Stimulated activated effector memory CD8-positive, alpha-beta T cell treated with anti-CD3 and anti-CD28 coated beads, Interleukin-12 subunit alpha, Interleukin-12 subunit beta, amount 100 ng/mL, for 72 hours (primary cell): ENCODE measurements at regions not wholly inside any gene's neighbourhood (a gene's known extent, or its start where the extent isn't known, plus 50 kb on each side); places are given as distances from the start of the nearest gene placed in this dataset.

Experiments used
- ATAC-seq: fragments of 150-1000 bp; cut with Tn5 transposase; 2 replicates; pipeline ENCODE4 v1.10.0; 2021
- DNase-seq, 2 donors: peaks; one replicate each; pipeline ENCODE4 v3.0.0; 2021 to 2022; ENCODE audit warnings: low spot score in 2 of 2
- H3K27ac Mint-ChIP-seq: one replicate; pipeline ENCODE4 v1.8.0; 2022; ENCODE audit warnings: mild to moderate bottlenecking, mixed read lengths
- H3K36me3 Mint-ChIP-seq: one replicate; pipeline ENCODE4 v1.8.0; 2022; ENCODE audit warnings: mild to moderate bottlenecking, mixed read lengths
- H3K4me1 Mint-ChIP-seq: one replicate; pipeline ENCODE4 v1.8.0; 2022; ENCODE audit warnings: mixed read lengths
- H3K4me3 Mint-ChIP-seq: one replicate; pipeline ENCODE4 v1.8.0; 2022; ENCODE audit warnings: mild to moderate bottlenecking, mixed read lengths
- H3K9me3 Mint-ChIP-seq: one replicate; pipeline ENCODE4 v1.8.0; 2022; ENCODE audit warnings: mixed read lengths

DNA sequence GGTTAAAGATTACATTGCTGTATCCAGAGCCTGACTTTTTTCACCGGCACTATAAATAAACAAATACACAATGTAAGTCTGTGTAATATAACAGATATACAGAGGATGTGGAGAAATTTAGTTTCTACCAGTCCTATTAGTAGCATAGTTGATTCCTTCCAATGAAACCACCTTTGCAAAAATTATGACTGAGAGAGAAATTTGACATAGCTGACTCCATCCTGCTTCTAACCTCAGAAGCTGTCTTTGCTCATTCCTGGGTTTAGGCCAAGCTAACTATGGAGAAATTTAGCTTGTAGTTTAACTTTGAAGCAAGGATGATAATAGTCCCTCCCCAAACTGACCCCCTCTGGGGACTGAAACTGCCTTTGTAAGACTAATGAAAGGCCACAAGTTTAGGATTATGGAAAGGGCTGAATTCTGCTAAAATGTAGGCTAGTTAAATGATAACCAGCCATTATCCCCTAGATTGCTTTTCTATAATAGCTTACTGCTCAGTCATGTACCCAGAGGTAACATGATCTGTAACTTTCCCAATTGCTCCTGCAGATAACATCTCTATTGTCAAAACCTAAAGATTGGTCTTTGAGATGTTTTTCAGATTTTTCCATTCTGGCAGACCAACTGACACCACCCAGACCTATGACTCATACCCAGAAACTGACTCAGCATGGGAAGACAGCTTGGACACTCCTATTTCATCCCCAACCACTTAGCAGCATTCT is 172.8 kb upstream of the ARG1 start:
- peaks cover 2% of the 10 kb centered on the region for H3K9me3 Mint-ChIP-seq
- no peak for ATAC-seq
- no peaks in the 10 kb centered on the region for H3K4me1 Mint-ChIP-seq
- no peak overlapping the region for H3K4me3 Mint-ChIP-seq
- H3K27ac Mint-ChIP-seq: no peak overlapping the region
- no peak for DNase-seq
- no peaks in the 10 kb centered on the region for H3K36me3 Mint-ChIP-seq

- ATAC-seq (no peak), DNase-seq (no peak)
- H3K9me3 Mint-ChIP-seq: peaks cover 2% of the 10 kb centered on the region
- H3K27ac Mint-ChIP-seq: no peak overlapping the region
- no peak overlapping the region for H3K4me3 Mint-ChIP-seq
- no peaks in the 10 kb centered on the region for H3K4me1 Mint-ChIP-seq
- H3K36me3 Mint-ChIP-seq: no peaks in the 10 kb centered on the region
Observed at GRCh38 chr6:131400779-131401496, 172.1 kb upstream of the ARG1 start.

GRCh38 chr6:131408811-131409210 is 164.2 kb upstream of the ARG1 start:
- DNase-seq (no peak), ATAC-seq (no peak)
- peaks cover 7% of the 10 kb centered on the region for H3K9me3 Mint-ChIP-seq
- no peaks in the 10 kb centered on the region for H3K4me1 Mint-ChIP-seq
- no peak overlapping the region for H3K4me3 Mint-ChIP-seq
- no peaks in the 10 kb centered on the region for H3K36me3 Mint-ChIP-seq
- no peak overlapping the region for H3K27ac Mint-ChIP-seq

- DNase-seq (no peak), ATAC-seq (no peak)
- Mint-ChIP-seq H3K27ac (no peak overlapping the region), H3K36me3 (no peaks in the 10 kb centered on the region), H3K4me1 (no peaks in the 10 kb centered on the region), H3K9me3 (peaks cover 7% of the 10 kb centered on the region), H3K4me3 (no peak overlapping the region)
Observed at GRCh38 chr6:131410785-131411184, 162.2 kb upstream of the ARG1 start.

GRCh38 chr6:131412960-131413830 is 159.8 kb upstream of the ARG1 start:
- Mint-ChIP-seq H3K4me3 (no peak overlapping the region), H3K4me1 (no peaks in the 10 kb centered on the region), H3K27ac (no peak overlapping the region), H3K9me3 (peaks cover 7% of the 10 kb centered on the region), H3K36me3 (no peaks in the 10 kb centered on the region)
- DNase-seq (no peak), ATAC-seq (peak; percentile 71)

DNA sequence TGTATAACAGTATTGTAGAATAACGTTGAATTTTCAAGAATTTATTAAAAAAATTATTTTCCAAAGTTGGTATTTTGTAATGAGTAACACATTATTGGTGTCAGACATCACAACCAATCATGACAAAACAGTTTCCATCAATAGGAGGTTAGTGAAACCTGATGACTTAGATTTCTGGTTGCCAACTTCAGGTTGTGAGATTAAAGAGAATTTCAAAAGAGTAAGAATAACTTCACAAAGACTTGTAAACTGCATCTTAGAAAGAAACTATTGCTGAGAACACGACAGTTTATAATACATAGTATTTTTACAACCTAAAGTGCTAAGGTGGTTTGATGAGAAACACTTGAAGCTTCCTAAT is 159.2 kb upstream of the ARG1 start:
- Mint-ChIP-seq H3K27ac (no peak overlapping the region), H3K9me3 (peaks cover 7% of the 10 kb centered on the region), H3K4me1 (no peaks in the 10 kb centered on the region), H3K4me3 (no peak overlapping the region), H3K36me3 (no peaks in the 10 kb centered on the region)
- ATAC-seq (no peak), DNase-seq (no peak)

DNA sequence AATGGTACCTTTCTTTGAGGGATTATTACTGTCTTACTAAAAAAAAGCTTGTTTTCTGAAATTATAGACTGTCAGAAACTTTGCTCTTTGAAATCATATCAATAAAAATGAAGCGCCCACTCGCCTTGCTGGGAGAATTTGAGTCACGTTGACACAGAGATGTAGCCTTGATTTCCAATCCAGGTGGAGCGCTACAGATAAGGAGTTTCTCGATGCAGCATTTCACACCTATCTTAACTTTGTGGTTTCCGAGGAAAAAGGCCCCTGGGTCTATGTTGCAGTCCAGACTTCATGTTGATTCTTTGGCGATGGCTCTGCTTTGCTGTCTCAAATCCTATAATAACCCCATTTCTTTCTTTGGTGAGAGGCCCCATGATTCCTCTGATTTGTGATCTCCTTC is 158.1 kb upstream of the ARG1 start:
- ATAC-seq: no peak
- H3K36me3 Mint-ChIP-seq: no peaks in the 10 kb centered on the region
- DNase-seq: no peak
- no peak overlapping the region for H3K27ac Mint-ChIP-seq
- peaks cover 7% of the 10 kb centered on the region for H3K9me3 Mint-ChIP-seq
- no peak overlapping the region for H3K4me3 Mint-ChIP-seq
- H3K4me1 Mint-ChIP-seq: no peaks in the 10 kb centered on the region

DNA sequence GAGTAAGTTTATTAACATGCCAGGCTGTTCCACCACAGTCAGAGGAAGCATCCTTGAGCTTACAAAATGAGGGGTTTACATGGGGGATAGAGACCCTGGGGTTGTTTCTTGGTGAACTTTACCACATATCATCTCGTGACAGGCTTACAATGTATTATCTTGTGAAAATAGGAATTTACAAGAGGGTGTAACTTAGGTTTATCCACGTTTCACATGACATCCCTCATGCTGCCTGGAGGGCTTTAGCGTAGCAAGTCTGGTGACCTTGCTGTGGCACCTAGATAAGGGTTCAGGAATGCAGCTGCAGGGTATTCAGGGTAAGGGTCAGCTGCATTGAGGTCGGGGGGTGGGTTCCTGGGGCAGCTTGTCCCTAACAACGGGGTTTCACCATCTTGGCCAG is 154.6 kb upstream of the ARG1 start:
- Mint-ChIP-seq H3K36me3 (no peaks in the 10 kb centered on the region), H3K9me3 (no peaks in the 10 kb centered on the region), H3K27ac (no peak overlapping the region), H3K4me3 (no peak overlapping the region), H3K4me1 (no peaks in the 10 kb centered on the region)
- no peak for ATAC-seq
- DNase-seq: no peak

DNA sequence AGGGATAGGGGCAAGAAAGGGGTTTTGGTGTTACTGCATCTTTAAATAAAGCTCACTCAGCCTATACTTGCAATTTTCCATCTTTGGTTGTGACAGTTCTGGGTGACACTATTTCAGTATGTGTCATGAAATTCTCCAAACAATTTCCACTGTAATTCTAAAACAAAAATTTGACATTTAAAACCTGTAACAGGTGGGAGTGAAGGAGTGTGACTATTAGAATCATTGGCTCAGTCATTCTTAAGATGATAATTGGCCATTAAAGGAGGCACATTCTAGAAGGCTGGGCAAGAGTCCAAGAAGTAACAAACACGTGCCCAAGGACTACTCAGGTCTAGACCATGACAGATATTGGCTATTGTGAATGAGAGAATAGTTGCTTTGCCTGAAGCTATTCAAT is 153.3 kb upstream of the ARG1 start:
- Mint-ChIP-seq H3K4me3 (no peak overlapping the region), H3K27ac (no peak overlapping the region), H3K36me3 (no peaks in the 10 kb centered on the region), H3K4me1 (no peaks in the 10 kb centered on the region), H3K9me3 (no peaks in the 10 kb centered on the region)
- DNase-seq (no peak), ATAC-seq (no peak)

- ATAC-seq (no peak), DNase-seq (no peak)
- Mint-ChIP-seq H3K4me3 (no peak overlapping the region), H3K27ac (no peak overlapping the region), H3K9me3 (no peaks in the 10 kb centered on the region), H3K36me3 (no peaks in the 10 kb centered on the region), H3K4me1 (no peaks in the 10 kb centered on the region)
Observed at GRCh38 chr6:131424016-131424415, 149.0 kb upstream of the ARG1 start.

DNA sequence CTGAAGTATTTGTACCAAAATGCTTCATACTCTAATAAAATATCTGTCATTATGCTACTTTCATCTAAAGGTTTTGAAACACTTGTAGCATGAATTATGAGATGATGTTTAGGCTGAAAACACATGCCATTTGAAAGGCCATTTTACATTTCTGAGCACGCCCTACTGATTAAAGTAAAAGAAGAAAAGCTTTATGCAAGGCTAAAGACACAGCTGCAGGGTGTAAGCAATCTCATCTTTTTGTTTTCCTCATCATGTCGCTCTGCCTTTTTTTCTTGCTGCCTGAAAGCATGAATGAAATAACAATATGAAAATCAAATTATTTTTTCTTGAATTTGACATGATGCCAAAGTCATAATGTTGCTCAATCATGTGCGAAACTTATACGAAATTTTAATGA is 148.6 kb upstream of the ARG1 start:
- Mint-ChIP-seq H3K36me3 (no peaks in the 10 kb centered on the region), H3K27ac (no peak overlapping the region), H3K4me1 (no peaks in the 10 kb centered on the region), H3K9me3 (no peaks in the 10 kb centered on the region), H3K4me3 (no peak overlapping the region)
- DNase-seq (no peak), ATAC-seq (no peak)

- Mint-ChIP-seq H3K4me1 (no peaks in the 10 kb centered on the region), H3K9me3 (no peaks in the 10 kb centered on the region), H3K36me3 (no peaks in the 10 kb centered on the region), H3K4me3 (no peak overlapping the region), H3K27ac (no peak overlapping the region)
- DNase-seq (no peak), ATAC-seq (no peak)
Observed at GRCh38 chr6:131427434-131428058, 145.5 kb upstream of the ARG1 start.

GRCh38 chr6:131430531-131430930 is 142.5 kb upstream of the ARG1 start:
- no peaks in the 10 kb centered on the region for H3K9me3 Mint-ChIP-seq
- H3K4me3 Mint-ChIP-seq: no peak overlapping the region
- DNase-seq: no peak
- H3K4me1 Mint-ChIP-seq: no peaks in the 10 kb centered on the region
- H3K27ac Mint-ChIP-seq: no peak overlapping the region
- ATAC-seq: no peak
- no peaks in the 10 kb centered on the region for H3K36me3 Mint-ChIP-seq

GRCh38 chr6:131431718-131432117 is 141.3 kb upstream of the ARG1 start:
- H3K4me1 Mint-ChIP-seq: peaks cover 8% of the 10 kb centered on the region
- DNase-seq: no peak
- no peak overlapping the region for H3K27ac Mint-ChIP-seq
- no peak overlapping the region for H3K4me3 Mint-ChIP-seq
- H3K36me3 Mint-ChIP-seq: no peaks in the 10 kb centered on the region
- ATAC-seq: no peak
- no peaks in the 10 kb centered on the region for H3K9me3 Mint-ChIP-seq

- ATAC-seq: no peak
- Mint-ChIP-seq H3K4me1 (peaks cover 12% of the 10 kb centered on the region), H3K36me3 (no peaks in the 10 kb centered on the region), H3K4me3 (no peak overlapping the region), H3K27ac (no peak overlapping the region), H3K9me3 (peaks cover 3% of the 10 kb centered on the region)
- DNase-seq: no peak
Observed at GRCh38 chr6:131433927-131434326, 139.1 kb upstream of the ARG1 start.
